Thyroid gland (tissue), 4 donors: ENCODE measurements at regions not wholly inside any gene's neighbourhood (a gene's known extent, or its start where the extent isn't known, plus 50 kb on each side); places are given as distances from the start of the nearest gene placed in this dataset.
"Not testable (repeated sequence)": the region's sequence is repeated elsewhere in the genome, so short reads cannot be mapped to it uniquely, and the experiment has no call there.

Experiments
- DNase-seq, 2 donors: peaks; one replicate each; pipeline ENCODE4 v3.0.0-alpha.2; 2019
- H3K27ac ChIP-seq, 3 donors: fragments of 200-600 bp; sonication (generic); 1 replicate in 2 of 3; 2 replicates in 1 of 3; pipeline ENCODE4 v1.5.1; 2016 to 2019; ENCODE audit warnings: mild to moderate bottlenecking in 1 of 3, moderate library complexity in 1 of 3
- H3K27me3 ChIP-seq: fragments of 200-600 bp; sonication (generic); one replicate; pipeline ENCODE4 v1.5.1; 2019
- H3K36me3 ChIP-seq, 2 donors: fragments of 200-600 bp; sonication (generic); one replicate each; pipeline ENCODE4 v1.5.1; 2016 to 2019
- H3K4me1 ChIP-seq, 2 donors: fragments of 200-600 bp; sonication (generic); one replicate each; pipeline ENCODE4 v1.5.1; 2017 to 2019
- H3K4me3 ChIP-seq, 3 donors: fragments of 200-600 bp; sonication (generic); replicated peaks in 1 of 3; 1 replicate in 2 of 3; 2 replicates in 1 of 3; pipeline ENCODE4 v1.5.1; 2016; ENCODE audit warnings: mild to moderate bottlenecking in 1 of 3
- H3K9me3 ChIP-seq: fragments of 200-600 bp; sonication (generic); one replicate; pipeline ENCODE4 v1.5.1; 2017
- POLR2A ChIP-seq, 2 donors: fragments of 450-650 bp; IDR thresholded peaks; one replicate each; pipeline ENCODE4 v1.6.1; 2017; ENCODE audit warnings: antibody characterized with exemption in 2 of 2, mild to moderate bottlenecking in 2 of 2, moderate library complexity in 1 of 2
- WGBS, 2 donors: methylation state at CpG; one replicate each; pipeline ENCODE4 v1.1.5; 2017; 5-methylcytosine and 5-hydroxymethylcytosine counted together
- intact Hi-C: fragments of 100-400 bp; cut with DNase I; formaldehyde crosslinking; loops from one replicate; pipeline ENCODE4 v1.15.1; 2023
- TF ChIP-seq, protein P1 (sequence below), 6 experiments: fragments of 200-600 bp in 3 of 6; fragments of 450-650 bp in 3 of 6; sonication (generic) in 3 of 6; IDR thresholded peaks; one replicate each; pipeline ENCODE4 v1.5.1; 2016 to 2019; ENCODE audit warnings: antibody characterized with exemption in 6 of 6, mild to moderate bottlenecking in 2 of 6, inconsistent platforms in 1 of 6, moderate library complexity in 1 of 6

DNA sequence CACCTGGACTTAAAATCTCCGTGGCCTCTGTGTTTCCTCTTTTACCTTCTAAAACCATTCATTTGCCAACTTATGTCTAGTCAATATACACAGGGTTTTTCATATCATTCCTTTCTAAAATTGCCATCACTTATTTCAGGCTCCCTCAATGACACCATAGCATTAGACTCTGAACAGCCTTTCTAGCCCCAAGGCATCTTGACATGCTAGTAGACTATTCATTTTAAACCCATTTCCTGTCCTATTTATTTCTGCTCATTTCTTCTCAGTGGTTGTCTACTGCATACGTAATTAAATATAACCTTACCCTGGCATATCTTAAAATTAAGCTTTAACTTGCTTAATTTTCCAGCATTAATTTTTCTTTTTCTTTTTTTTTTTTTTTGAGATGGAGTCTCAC is 83.2 kb downstream of the PHAX start:
- no peaks in the 10 kb centered on the region for H3K4me1 ChIP-seq
- no peaks in the 10 kb centered on the region for H3K27me3 ChIP-seq
- H3K9me3 ChIP-seq, result no peaks in the 10 kb centered on the region
- intact Hi-C loops, result no loop called here
- H3K4me3 ChIP-seq, result no peak overlapping the region
- TF ChIP-seq, protein P1, sequence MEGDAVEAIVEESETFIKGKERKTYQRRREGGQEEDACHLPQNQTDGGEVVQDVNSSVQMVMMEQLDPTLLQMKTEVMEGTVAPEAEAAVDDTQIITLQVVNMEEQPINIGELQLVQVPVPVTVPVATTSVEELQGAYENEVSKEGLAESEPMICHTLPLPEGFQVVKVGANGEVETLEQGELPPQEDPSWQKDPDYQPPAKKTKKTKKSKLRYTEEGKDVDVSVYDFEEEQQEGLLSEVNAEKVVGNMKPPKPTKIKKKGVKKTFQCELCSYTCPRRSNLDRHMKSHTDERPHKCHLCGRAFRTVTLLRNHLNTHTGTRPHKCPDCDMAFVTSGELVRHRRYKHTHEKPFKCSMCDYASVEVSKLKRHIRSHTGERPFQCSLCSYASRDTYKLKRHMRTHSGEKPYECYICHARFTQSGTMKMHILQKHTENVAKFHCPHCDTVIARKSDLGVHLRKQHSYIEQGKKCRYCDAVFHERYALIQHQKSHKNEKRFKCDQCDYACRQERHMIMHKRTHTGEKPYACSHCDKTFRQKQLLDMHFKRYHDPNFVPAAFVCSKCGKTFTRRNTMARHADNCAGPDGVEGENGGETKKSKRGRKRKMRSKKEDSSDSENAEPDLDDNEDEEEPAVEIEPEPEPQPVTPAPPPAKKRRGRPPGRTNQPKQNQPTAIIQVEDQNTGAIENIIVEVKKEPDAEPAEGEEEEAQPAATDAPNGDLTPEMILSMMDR (IDR thresholded peaks at IDR 0.05), result no peak
- TF ChIP-seq POLR2A (IDR thresholded peaks at IDR 0.05), result no peak
- no peaks in the 10 kb centered on the region for H3K36me3 ChIP-seq
- WGBS, 2 donors, result 95% methylated on average over 2 of the region's 2 CpGs
- H3K27ac ChIP-seq, result no peak overlapping the region
- DNase-seq, result no peak

DNA sequence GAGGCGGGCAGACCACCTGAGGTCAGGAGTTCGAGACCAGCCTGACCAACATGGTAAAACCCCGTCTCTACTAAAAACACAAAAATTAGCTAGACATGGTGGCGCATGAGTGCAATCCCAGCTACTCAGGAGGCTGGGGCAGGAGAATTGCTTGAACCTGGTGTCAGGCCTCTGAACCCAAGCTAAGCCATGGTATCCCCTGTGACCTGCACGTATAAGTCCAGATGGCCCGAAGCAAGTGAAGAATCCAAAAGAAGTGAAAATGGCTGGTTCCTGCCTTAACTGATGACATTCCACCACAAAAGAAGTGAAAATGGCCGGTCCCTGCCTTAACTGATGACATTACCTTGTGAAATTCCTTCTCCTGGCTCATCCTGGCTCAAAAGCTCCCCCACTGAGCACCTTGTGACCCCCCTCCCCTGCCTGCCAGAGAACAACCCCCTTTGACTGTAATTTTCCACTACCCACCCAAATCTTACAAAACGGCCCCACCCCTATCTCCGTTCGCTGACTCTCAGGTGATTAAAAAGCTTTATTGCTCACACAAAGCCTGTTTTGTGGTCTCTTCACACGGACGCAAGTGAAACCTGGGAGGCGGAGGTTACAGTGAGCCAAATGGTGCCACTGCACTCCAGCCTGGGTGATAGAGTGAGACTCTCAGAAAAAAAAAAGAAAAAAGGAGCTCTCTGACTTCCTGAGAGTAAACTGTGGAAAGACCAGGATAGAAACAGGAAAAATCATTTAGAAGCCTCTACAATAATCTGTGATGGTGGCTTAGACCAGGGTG is 84.1 kb downstream of the PHAX start:
- H3K36me3 ChIP-seq, intact Hi-C loops, H3K4me1 ChIP-seq, DNase-seq, H3K27ac ChIP-seq, H3K9me3 ChIP-seq, H3K27me3 ChIP-seq, H3K4me3 ChIP-seq: not testable (repeated sequence)
- WGBS, 2 donors, result 73 to 76% methylated on average over 13 of the region's 13 CpGs

DNA sequence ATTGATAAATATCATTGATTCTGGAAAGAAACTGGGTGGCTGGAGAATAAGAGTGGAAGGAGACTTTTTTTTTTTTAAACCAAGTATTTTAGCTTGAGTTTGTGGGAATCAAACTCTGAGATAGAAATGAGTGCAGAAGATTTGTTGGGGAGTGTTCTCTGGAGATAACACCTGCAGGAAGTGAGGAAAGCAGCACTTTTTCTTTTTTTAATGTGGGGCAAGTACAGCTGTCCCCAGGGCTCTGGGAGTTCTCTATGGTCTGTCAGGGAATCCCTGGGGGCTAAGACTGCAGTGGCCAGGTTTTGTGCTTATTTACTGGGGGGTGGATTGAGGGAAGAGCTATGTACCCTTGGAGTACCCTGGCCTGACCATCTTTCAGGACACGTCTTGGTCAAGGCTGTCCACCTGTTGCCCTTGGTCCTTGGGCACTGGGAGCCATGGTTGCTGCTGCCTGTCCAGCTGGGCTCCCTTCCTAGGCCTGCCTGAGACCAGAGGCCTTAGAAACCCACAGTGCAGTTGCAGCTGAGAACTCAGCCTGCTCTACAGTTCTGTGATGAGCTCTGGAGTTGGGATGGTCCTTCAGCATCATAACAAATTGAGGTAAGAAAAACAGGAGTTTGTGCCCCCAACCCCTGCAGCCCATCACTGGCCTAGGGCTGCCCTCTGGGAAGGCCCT is 85.8 kb downstream of the PHAX start:
- no peak overlapping the region for H3K4me3 ChIP-seq
- intact Hi-C loops, result no loop called here
- TF ChIP-seq POLR2A (IDR thresholded peaks at IDR 0.05), result no peak
- TF ChIP-seq, protein P1 (IDR thresholded peaks at IDR 0.05), result no peak
- H3K36me3 ChIP-seq, result no peaks in the 10 kb centered on the region
- no peaks in the 10 kb centered on the region for H3K27me3 ChIP-seq
- DNase-seq, result no peak
- H3K9me3 ChIP-seq, result no peaks in the 10 kb centered on the region
- WGBS, 2 donors, result 67 to 86% methylated on average over 1 of the region's 1 CpG
- no peak overlapping the region for H3K27ac ChIP-seq
- no peaks in the 10 kb centered on the region for H3K4me1 ChIP-seq

DNA sequence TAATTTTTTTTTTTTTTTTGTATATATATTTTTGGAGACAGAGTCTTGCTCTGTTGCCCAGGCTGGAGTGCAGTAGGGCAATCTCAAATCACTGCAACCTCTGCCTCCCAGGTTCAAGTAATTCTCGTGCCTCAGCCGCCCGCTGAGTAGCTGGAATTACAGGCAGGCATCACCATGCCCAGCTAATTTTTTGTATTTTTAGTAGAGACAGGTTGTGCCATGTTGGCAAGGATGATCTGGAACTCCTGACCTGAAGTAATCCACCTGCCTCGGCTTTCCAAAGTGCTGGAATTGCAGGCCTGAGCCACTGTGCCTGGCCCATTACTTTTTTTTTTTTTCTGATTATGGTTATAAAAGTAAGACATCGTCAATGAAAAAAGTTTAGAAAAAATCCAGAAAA is 84.0 kb upstream of the LMNB1 start:
- 95 to 97% methylated on average over 5 of the region's 5 CpGs for WGBS, 2 donors
- Histone ChIP-seq H3K4me1 (no peaks in the 10 kb centered on the region), H3K4me3 (no peak overlapping the region), H3K27me3 (no peaks in the 10 kb centered on the region), H3K36me3 (no peaks in the 10 kb centered on the region), H3K9me3 (no peaks in the 10 kb centered on the region), H3K27ac (no peak overlapping the region)
- no peak for DNase-seq
- intact Hi-C loops, result no loop called here
- TF ChIP-seq, protein P1 (IDR thresholded peaks at IDR 0.05), result no peak
- TF ChIP-seq POLR2A (IDR thresholded peaks at IDR 0.05), result no peak

DNA sequence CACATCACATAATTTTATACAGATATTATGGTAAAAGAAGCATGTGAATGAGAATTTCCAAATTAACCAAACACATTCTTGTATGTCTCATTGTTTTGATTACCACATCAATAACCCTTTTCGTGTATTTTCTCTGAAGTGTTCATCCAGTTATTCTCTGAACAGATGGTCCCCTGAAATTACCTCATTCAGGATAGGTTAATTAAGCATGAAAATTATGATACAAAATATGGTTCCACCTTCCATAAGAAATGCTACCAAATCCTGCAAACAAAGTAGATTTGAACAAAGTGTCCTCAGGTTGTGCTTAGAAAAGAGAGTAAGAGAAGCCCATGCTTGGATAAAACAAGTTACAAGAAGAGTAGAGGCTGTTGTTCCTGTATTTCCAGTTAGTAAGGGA is 83.1 kb upstream of the LMNB1 start:
- no peaks in the 10 kb centered on the region for H3K27me3 ChIP-seq
- H3K4me3 ChIP-seq, result no peak overlapping the region
- no peaks in the 10 kb centered on the region for H3K9me3 ChIP-seq
- no peak overlapping the region for H3K27ac ChIP-seq
- TF ChIP-seq, protein P1 (IDR thresholded peaks at IDR 0.05), result no peak
- no peak for TF ChIP-seq POLR2A (IDR thresholded peaks at IDR 0.05)
- no peaks in the 10 kb centered on the region for H3K36me3 ChIP-seq
- intact Hi-C loops, result no loop called here
- no peak for DNase-seq
- H3K4me1 ChIP-seq, result no peaks in the 10 kb centered on the region
- WGBS, 2 donors, result 73 to 80% methylated on average over 1 of the region's 1 CpG
